Fibroblast of peridontal ligament (primary cell): ENCODE measurements at regions not wholly inside any gene's neighbourhood (a gene's known extent, or its start where the extent isn't known, plus 50 kb on each side); places are given as distances from the start of the nearest gene placed in this dataset.
"Not testable (repeated sequence)": the region's sequence is repeated elsewhere in the genome, so short reads cannot be mapped to it uniquely, and the experiment has no call there.

Experiments used
- DNase-seq: peaks from one replicate; pipeline ENCODE4 v3.0.0-alpha.2; 2010; ENCODE audit errors: extremely low read depth

DNA sequence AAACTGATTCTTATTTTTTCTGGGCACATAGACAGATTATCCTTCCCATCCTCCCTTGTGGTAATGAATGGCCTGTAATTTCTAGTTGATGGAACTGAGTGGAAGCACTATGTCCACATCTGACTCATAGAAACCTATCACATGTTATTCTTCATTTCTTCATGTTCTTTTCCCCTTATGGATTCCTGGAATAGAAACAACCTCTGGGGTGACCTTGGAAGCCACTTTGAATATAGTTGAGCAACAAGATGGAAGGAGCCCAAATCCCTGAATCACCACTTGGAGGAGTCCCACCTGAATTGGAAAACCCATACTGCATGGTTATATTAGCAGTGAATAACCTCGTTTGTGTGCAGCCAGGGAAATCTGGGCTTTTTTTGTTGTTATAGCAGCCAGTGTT, 137.8 kb downstream of the MID1IP1 start:
- peak; percentile 91 for DNase-seq

GRCh38 chrX:38940547-38940946, 139.3 kb downstream of the MID1IP1 start:
- peak; percentile 64 for DNase-seq

DNA sequence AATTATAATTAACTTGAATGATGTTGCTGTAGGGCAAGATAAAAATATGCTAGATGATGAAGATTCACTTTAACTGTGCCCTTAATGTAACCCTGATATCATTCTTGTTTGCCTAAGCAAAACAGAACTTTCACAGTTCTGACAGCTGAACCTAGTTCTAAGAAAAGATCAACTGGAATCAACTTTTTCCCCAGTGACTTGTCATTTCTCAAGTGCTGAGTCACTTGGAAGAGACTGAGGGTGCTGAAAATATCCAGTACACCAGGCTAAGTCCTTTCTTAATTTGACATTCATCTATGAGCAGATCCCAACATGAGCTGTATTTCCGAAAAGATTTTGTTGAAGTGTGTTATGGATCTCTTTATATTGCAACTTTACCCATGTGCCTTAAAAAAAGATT, 140.4 kb downstream of the MID1IP1 start:
- peak; percentile 58 for DNase-seq

GRCh38 chrX:38943120-38943519, 141.9 kb downstream of the MID1IP1 start:
- DNase-seq = no peak

DNA sequence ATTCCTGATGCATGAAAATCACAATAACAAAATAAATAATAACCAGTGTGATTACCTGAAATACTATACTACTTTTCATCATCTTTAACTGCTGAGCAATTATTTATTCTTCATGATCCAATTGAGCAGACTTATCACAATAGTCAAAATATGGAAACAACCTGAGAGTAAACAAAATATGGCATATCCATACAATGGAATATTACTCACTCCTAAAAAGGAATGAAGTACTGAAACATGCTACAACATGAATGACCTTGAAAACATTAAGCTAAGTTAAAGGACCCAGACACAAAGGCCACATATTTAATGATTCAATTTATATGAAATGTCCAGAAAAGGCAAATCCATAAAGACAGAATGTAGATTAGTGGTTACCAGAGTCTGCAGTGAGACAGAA, 146.8 kb downstream of the MID1IP1 start:
- no peak for DNase-seq

DNA sequence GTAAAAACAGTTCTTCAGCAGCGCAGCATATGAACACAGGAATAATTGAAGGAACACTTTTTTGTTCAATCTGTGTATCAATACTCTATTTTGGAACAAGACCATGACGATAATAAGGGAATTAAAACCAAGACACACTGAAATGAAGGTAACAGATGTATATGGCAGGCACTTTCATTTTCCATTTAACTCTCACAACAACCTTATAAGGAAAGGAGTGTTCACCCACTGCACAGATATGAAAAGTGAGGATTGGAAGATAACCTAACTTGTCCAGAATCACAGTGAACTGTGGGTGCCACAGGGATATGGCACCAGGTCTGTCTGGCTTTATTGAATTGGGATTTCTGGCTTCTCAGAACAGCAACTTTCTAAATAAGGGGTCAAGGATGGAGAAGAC, 153.3 kb downstream of the MID1IP1 start:
- DNase-seq = no peak

GRCh38 chrX:38959736-38960135, 158.5 kb downstream of the MID1IP1 start:
- DNase-seq = no peak

GRCh38 chrX:38960137-38960536, 158.9 kb downstream of the MID1IP1 start:
- DNase-seq = peak; percentile 83

DNA sequence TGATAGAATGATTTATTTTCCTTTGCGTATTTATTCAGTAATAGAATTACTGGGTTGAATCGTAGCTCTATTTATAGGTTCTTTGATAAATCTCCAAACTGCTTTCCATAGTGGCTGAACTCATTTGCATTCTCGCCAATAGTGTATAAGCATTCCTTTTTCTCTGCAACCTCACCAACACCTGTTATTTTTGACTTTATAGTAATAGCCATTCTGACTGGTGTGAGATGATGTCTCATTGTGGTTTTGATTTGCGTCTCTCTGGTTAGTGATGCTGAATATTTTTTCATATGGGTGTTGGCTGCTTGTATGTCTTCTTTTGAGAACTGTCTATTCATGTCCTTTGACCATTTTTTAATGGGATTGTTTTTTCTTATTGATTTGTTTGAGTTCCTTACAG, 160.7 kb downstream of the MID1IP1 start:
- no peak for DNase-seq

- not testable (repeated sequence) for DNase-seq
Measured at GRCh38 chrX:38963244-38963643, 162.0 kb downstream of the MID1IP1 start.

- no peak for DNase-seq
Measured at GRCh38 chrX:38965888-38966287, 164.6 kb downstream of the MID1IP1 start.

GRCh38 chrX:38968344-38969216, 167.3 kb downstream of the MID1IP1 start:
- DNase-seq = peak; percentile 51

DNA sequence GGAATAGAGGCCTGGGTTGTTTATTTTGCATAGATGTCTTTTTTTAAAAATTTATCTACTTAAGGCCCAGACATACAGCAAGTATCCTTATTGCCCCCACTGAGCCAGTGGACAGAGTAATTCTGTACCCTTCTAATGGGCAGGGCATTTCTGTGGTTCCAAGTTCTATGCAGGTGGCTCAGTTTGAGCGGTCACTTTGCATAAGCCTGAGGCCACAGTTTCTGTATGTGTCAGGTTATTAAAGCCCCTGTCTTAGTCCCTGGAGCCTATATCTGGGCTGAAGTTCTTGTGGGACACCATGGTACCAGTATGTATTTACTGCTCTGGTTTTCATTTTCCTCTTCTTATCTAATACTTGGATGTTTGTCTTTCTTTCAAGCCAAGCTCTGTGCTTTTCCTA, 168.8 kb downstream of the MID1IP1 start:
- no peak for DNase-seq

DNA sequence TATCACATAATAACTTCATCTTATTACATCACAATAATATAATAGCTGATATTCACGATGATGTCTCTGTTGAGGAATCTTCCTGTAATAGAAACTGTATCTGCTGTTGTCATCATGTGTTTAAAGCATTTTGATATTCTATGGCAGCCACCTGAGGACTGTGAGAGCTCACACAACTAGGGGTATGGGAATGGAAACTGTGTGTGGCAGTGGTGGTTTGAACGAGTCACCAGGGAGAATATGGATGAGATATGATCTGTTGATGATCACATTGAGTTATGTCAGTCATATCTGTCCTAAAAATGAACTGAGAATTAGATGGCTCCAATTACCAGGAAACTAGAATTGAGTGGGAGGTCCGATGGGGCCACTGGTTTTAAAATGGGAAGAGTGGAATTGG, 169.6 kb downstream of the MID1IP1 start:
- DNase-seq = no peak

GRCh38 chrX:38973322-38973721, 172.1 kb downstream of the MID1IP1 start:
- peak; percentile 76 for DNase-seq

DNA sequence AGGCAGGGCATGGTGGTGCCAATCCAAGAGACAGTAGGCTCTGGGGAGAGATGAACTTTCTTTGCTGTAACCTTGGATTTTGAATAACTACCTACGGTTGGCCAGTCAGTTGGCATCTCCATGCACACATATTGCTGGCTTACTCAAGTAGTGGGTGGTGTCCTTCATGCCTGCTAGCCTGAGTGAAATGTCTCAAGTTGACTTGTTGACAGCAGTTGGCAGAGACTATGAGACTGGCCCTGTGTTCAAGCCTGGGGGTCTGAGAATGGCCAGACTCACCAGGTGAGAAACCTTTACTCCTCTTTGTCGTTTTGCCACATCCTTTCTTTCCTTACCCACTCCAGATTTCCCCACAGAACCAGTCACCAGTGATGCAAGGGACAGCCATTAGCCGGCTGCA, 173.3 kb downstream of the MID1IP1 start:
- no peak for DNase-seq

DNA sequence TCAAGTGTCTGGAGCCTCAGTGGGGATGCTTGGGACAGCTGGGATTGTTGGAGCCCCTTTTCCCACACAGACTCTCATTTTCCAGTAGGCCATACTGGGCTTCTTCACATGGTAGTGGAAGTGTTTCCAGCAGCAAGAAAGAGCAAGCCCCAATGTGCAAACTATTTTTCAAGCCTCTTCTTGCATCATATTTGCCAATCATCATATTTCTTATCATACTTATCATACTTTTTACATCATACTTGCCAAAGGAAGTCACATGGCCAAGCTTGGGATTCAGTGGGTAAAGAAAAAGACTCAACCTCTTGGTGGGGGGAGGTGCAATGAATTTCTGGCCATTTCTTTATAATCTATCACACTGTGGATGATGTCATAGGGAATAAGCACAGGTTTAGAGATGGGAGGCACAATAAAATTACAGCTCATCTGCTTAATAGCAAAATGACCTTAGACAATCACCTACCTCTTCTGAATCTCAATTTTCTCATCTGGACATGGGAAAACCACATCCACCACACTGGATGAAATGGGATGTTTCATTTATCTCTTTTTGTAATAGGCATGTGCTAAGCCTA, 174.2 kb downstream of the MID1IP1 start:
- peak; percentile 56 for DNase-seq

GRCh38 chrX:38982370-38982769, 181.1 kb downstream of the MID1IP1 start:
- no peak for DNase-seq

DNA sequence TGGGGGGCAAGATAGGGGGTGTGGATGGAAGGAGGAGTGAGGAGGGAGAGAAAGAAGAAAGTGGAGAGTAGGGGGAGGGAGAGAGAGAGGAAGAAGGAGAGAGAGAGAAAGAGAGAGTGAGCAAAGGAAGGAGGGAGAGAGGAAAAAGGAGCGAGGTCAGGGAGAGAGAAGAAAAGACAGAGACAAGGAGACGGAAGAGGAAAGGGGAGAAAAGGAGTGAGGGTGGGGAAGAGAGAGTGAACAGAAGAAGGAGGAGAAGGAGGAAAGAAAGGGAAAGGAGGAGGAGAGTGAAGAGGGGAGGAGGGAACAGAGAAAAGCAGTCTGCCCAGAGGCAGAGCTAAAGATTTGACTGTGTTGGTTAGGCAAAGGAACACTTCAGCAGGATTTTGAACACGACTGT, 181.6 kb downstream of the MID1IP1 start:
- DNase-seq = no peak

DNA sequence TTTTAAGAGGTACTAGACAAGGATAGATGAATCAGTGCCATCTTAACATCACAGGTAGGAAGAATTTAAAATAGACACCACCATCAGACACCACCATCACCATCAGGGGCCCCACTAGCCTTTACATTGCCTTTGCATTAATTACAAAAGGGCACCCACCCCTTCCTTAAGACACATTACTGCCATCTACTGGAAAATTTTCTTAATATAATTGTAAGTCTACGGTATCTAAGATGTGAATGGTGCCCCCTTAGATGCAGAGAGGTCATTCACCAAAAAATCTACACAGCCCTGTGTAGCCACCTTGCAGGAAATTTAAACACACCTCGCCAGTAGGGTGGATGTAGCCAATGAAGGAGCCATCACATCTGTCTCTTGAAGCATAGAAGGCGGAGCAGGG, 184.1 kb downstream of the MID1IP1 start:
- peak; percentile 8 for DNase-seq

GRCh38 chrX:38985945-38986344, 184.7 kb downstream of the MID1IP1 start:
- DNase-seq = no peak

GRCh38 chrX:38986586-38986985, 185.3 kb downstream of the MID1IP1 start:
- no peak for DNase-seq

DNA sequence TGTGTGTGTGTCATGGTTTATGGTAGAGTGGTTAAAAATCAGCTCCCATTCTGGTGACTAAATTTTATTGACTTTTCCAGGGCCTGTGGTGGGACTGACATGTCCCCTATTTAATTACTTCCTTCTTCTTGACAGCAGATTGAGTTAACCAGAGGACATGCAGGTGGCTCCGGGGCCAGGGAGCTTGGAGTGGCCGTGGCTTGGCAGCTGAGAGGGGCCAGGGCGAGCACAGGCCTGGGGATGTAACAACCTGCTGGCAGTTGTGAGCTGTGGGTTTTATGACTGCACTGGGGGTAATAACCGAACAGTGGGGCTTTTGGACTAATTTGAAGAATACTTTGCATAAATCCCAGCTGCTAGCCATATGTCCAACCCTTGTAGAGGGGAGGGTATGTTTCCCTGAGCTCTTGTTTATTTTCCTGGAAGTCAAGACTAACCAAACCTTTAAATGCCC, 186.0 kb downstream of the MID1IP1 start:
- DNase-seq = peak; percentile 51
